Ovary (tissue), 3 donors: ENCODE measurements at regions not wholly inside any gene's neighbourhood (a gene's known extent, or its start where the extent isn't known, plus 50 kb on each side); places are given as distances from the start of the nearest gene placed in this dataset.

Source experiments
- CTCF ChIP-seq, 3 donors: fragments of 450-650 bp in 2 of 3; fragments of 200-600 bp in 1 of 3; IDR thresholded peaks; one replicate each; pipeline versions ENCODE4 v1.5.1 to v1.8.0; 2016 to 2022; ENCODE audit warnings: antibody characterized with exemption in 3 of 3, mild to moderate bottlenecking in 1 of 3
- EP300 ChIP-seq: sonication (generic); formaldehyde crosslinking; IDR thresholded peaks from one replicate; pipeline ENCODE4 v1.6.1; 2017; ENCODE audit warnings: antibody characterized with exemption
- POLR2A ChIP-seq: fragments of 450-650 bp; IDR thresholded peaks from one replicate; pipeline ENCODE4 v1.6.1; 2017; ENCODE audit warnings: antibody characterized with exemption, mild to moderate bottlenecking, moderate library complexity
- donor health status: DM: no; HTN: no; CAD: no.

GRCh38 chr18:78554944-78555608 lies 424.5 kb upstream of the SALL3 start:
- TF ChIP-seq POLR2A (no peak), CTCF (IDR thresholded peaks at IDR 0.05) (no peak), EP300 (no peak)
